ENCODE measurements at regions not wholly inside any gene's neighbourhood (a gene's known extent, or its start where the extent isn't known, plus 50 kb on each side); places are given as distances from the start of the nearest gene placed in this dataset.

GRCh38 chr3:481111-481510 lies 284.5 kb downstream of the CHL1 start:
- TF ChIP-seq CTCF (conservative IDR thresholded peaks at IDR 0.05; ENCODE audit: low read depth, low read length): no peak
- no peak for TF ChIP-seq EZH2phosphoT487 (IDR thresholded peaks at IDR 0.05; ENCODE audit: borderline replicate concordance, low read length)
- TF ChIP-seq EZH2 (IDR thresholded peaks at IDR 0.05; ENCODE audit: low read length, unreplicated experiment): no peak
